ENCODE measurements at regions not wholly inside any gene's neighbourhood (a gene's known extent, or its start where the extent isn't known, plus 50 kb on each side); places are given as distances from the start of the nearest gene placed in this dataset.

DNA sequence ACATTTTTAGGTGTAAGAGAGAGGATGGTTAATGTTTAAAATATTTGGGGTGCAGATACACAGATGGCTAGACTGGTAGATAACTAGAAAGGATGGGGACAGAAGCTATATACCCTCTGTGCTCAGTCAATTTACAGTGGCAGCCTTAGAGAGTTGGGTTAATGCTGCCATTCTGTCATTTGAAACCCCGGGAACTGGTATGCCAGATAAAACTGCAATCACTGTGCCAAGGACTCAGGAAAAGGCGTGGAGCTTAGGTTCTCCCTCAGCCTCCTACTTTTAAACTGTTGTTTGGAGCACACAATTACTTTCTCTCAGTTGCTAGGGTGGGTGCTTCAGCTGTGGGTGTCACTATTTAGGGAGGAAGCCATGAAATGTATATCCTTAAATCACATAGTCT, 90.0 kb upstream of the HNRNPU start:
- no peak for TF ChIP-seq EP300 (IDR thresholded peaks at IDR 0.05)
- no peak for TF ChIP-seq POLR2A (IDR thresholded peaks at IDR 0.05)
- TF ChIP-seq, protein P1, sequence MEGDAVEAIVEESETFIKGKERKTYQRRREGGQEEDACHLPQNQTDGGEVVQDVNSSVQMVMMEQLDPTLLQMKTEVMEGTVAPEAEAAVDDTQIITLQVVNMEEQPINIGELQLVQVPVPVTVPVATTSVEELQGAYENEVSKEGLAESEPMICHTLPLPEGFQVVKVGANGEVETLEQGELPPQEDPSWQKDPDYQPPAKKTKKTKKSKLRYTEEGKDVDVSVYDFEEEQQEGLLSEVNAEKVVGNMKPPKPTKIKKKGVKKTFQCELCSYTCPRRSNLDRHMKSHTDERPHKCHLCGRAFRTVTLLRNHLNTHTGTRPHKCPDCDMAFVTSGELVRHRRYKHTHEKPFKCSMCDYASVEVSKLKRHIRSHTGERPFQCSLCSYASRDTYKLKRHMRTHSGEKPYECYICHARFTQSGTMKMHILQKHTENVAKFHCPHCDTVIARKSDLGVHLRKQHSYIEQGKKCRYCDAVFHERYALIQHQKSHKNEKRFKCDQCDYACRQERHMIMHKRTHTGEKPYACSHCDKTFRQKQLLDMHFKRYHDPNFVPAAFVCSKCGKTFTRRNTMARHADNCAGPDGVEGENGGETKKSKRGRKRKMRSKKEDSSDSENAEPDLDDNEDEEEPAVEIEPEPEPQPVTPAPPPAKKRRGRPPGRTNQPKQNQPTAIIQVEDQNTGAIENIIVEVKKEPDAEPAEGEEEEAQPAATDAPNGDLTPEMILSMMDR (IDR thresholded peaks at IDR 0.05) = no peak
- Histone ChIP-seq H3K36me3 (no peaks in the 10 kb centered on the region), H3K4me1 (no peaks in the 10 kb centered on the region), H3K27ac (no peak overlapping the region), H3K9me3 (no peaks in the 10 kb centered on the region), H3K4me3 (no peak overlapping the region), H3K27me3 (no peaks in the 10 kb centered on the region)
- no peak for DNase-seq (ENCODE audit: low spot score in 2 of 2)
- 56 to 63% methylated on average over 2 of the region's 2 CpGs for WGBS, 2 donors

GRCh38 chr1:244953901-244954300, 89.6 kb upstream of the HNRNPU start:
- no peak for DNase-seq (ENCODE audit: low spot score in 2 of 2)
- Histone ChIP-seq H3K4me3 (no peak overlapping the region), H3K9me3 (no peaks in the 10 kb centered on the region), H3K27me3 (no peaks in the 10 kb centered on the region), H3K27ac (no peak overlapping the region), H3K4me1 (no peaks in the 10 kb centered on the region), H3K36me3 (no peaks in the 10 kb centered on the region)
- 81 to 84% methylated on average over 4 of the region's 4 CpGs for WGBS, 2 donors
- TF ChIP-seq EP300 (IDR thresholded peaks at IDR 0.05) = no peak
- TF ChIP-seq, protein P1 (IDR thresholded peaks at IDR 0.05) = no peak

DNA sequence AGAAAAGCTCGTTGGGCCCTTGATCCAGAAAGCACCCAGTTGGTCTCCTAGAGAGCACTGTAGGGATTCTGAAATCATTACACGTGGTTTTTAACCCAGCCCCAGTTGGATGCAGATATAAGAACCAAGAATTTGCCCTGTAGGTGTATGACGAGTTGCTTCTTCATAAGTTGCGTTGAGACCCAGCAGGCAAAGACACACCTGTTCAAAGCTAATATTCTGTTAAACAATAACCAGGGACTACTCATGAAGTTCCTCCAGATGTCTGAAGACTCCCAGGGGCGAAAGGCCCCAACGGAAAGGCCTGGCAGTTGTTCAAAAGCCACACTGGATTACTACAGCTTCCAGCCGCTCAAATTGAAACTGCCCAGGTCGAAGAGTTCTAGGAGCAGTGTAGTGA, 88.6 kb upstream of the HNRNPU start:
- TF ChIP-seq, protein P1 (IDR thresholded peaks at IDR 0.05) = no peak
- TF ChIP-seq POLR2A (IDR thresholded peaks at IDR 0.05) (no peak), EP300 (IDR thresholded peaks at IDR 0.05) (no peak)
- H3K4me3 ChIP-seq = no peak overlapping the region
- H3K9me3 ChIP-seq = no peaks in the 10 kb centered on the region
- no peak for DNase-seq (ENCODE audit: low spot score in 2 of 2)
- 59 to 71% methylated on average over 8 of the region's 8 CpGs for WGBS, 2 donors
- no peaks in the 10 kb centered on the region for H3K36me3 ChIP-seq
- H3K27me3 ChIP-seq = no peaks in the 10 kb centered on the region
- H3K4me1 ChIP-seq = no peaks in the 10 kb centered on the region
- no peak overlapping the region for H3K27ac ChIP-seq

DNA sequence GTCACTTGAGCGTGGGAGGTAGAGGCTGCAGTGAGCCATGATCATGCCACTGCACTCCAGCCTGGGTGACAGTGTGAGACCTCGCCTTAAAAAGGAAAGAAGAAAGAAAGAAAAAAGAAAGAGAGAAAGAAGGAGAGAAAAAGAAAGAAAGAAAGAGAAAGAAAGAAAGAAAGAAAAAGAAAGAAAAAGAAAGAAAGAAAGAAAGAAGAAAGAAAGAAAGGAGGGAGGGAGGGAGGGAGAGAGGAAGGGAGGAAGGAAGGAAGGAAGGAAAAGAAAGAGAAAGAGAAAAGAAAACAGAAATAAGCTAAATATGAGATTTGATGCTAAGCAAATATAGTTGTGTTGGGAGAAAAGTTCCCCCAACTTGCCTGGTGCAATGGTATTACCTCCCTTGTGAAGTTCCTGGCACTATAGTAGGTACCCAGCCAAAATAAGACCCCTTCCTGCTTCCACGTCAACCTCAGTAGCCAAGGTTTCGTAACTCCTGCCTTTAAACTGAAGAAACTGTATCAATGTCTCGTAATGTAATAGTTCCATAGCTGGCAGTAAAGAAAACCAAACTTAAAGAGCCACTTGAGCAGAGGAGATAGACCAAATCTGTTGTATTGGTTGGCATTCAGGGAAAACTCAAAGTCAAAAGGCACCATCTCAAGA, 88.1 kb upstream of the HNRNPU start:
- no peaks in the 10 kb centered on the region for H3K4me1 ChIP-seq
- TF ChIP-seq, protein P1 (IDR thresholded peaks at IDR 0.05) = no peak
- no peak for TF ChIP-seq EP300 (IDR thresholded peaks at IDR 0.05)
- no peak for TF ChIP-seq POLR2A (IDR thresholded peaks at IDR 0.05)
- no peak for DNase-seq (ENCODE audit: low spot score in 2 of 2)
- H3K27me3 ChIP-seq = no peaks in the 10 kb centered on the region
- no peaks in the 10 kb centered on the region for H3K36me3 ChIP-seq
- no peak overlapping the region for H3K27ac ChIP-seq
- no peaks in the 10 kb centered on the region for H3K9me3 ChIP-seq
- H3K4me3 ChIP-seq = no peak overlapping the region
- WGBS, 2 donors = 89 to 90% methylated on average over 5 of the region's 5 CpGs

DNA sequence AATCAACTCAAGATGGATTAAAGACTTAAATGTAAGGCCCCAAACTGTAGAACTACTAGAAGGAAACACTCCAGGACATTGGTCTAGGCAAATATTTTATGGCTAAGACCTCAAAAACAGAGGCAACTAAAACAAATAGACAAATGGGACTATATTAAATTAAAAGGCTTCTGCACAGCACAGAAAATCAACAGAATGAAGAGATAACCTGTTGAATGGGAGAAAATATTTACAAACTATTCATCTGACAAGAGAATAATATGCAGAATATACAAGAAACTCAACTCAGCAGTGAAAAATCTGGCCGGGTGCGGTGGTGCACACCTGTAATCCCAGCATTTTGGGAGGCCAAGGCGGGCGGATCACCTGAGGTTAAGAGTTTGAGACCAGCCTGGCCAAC, 84.1 kb upstream of the HNRNPU start:
- TF ChIP-seq, protein P1 (IDR thresholded peaks at IDR 0.05) = no peak
- TF ChIP-seq EP300 (IDR thresholded peaks at IDR 0.05) = no peak
- no peak for TF ChIP-seq POLR2A (IDR thresholded peaks at IDR 0.05)
- WGBS, 2 donors = 92 to 96% methylated on average over 4 of the region's 4 CpGs
- Histone ChIP-seq H3K4me3 (no peak overlapping the region), H3K27me3 (no peaks in the 10 kb centered on the region), H3K4me1 (no peaks in the 10 kb centered on the region), H3K27ac (no peak overlapping the region), H3K36me3 (no peaks in the 10 kb centered on the region), H3K9me3 (no peaks in the 10 kb centered on the region)
- DNase-seq (ENCODE audit: low spot score in 2 of 2) = no peak

Data from tibial nerve (tissue), 4 donors.